ENCODE measurements at regions not wholly inside any gene's neighbourhood (a gene's known extent, or its start where the extent isn't known, plus 50 kb on each side); places are given as distances from the start of the nearest gene placed in this dataset.

- TF ChIP-seq POLR2A (IDR thresholded peaks at IDR 0.05; ENCODE audit: low read length) (no peak), GATA1 (IDR thresholded peaks at IDR 0.05; ENCODE audit: low read depth, low read length) (no peak)
These were observed 405.6 kb downstream of the PMP22 start for GRCh38 chr17:14859542-14859941.
